Right lobe of liver (tissue), 4 donors: ENCODE measurements at regions not wholly inside any gene's neighbourhood (a gene's known extent, or its start where the extent isn't known, plus 50 kb on each side); places are given as distances from the start of the nearest gene placed in this dataset.

Experiments used
- POLR2A ChIP-seq: fragments of 450-650 bp; IDR thresholded peaks from one replicate; pipeline ENCODE4 v1.6.1; 2017; ENCODE audit warnings: antibody characterized with exemption, mild to moderate bottlenecking
- TF ChIP-seq, protein P1 (sequence below), 4 donors: fragments of 200-600 bp in 3 of 4; fragments of 450-650 bp in 1 of 4; IDR thresholded peaks; one replicate each; pipeline versions ENCODE4 v1.5.1 to v1.8.0; 2016 to 2022; ENCODE audit warnings: antibody characterized with exemption in 4 of 4, mild to moderate bottlenecking in 2 of 4
- donor health status: DM: no; HTN: no; CAD: no.
- donor health status: DM: no; HTN: no; CAD: no.
- donor health status: DM: no; HTN: yes; CAD: no.

DNA sequence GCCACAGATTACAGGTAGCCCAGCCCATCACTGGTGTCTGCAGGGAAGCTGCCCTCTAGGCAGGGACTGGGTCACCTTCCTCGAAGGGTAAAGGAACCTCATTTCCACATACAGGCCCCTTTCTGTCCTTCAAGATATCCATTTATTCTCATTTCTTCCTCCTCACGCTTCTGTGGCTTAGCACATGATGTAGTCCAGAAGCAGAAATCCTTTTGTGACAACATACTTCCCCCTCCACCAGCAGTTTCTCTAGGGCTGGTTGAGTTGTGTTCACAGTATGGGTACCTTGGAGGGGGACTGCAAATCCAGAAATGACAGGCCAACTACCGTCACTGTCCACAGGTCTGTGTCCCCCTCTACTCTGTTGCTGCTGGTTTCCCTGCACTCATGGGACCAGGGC, 364.9 kb downstream of the ANAPC1 start:
- TF ChIP-seq, protein P1, sequence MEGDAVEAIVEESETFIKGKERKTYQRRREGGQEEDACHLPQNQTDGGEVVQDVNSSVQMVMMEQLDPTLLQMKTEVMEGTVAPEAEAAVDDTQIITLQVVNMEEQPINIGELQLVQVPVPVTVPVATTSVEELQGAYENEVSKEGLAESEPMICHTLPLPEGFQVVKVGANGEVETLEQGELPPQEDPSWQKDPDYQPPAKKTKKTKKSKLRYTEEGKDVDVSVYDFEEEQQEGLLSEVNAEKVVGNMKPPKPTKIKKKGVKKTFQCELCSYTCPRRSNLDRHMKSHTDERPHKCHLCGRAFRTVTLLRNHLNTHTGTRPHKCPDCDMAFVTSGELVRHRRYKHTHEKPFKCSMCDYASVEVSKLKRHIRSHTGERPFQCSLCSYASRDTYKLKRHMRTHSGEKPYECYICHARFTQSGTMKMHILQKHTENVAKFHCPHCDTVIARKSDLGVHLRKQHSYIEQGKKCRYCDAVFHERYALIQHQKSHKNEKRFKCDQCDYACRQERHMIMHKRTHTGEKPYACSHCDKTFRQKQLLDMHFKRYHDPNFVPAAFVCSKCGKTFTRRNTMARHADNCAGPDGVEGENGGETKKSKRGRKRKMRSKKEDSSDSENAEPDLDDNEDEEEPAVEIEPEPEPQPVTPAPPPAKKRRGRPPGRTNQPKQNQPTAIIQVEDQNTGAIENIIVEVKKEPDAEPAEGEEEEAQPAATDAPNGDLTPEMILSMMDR (IDR thresholded peaks at IDR 0.05), result no peak
- no peak for TF ChIP-seq POLR2A
